Endothelial cell of umbilical vein (primary cell): ENCODE measurements at regions not wholly inside any gene's neighbourhood (a gene's known extent, or its start where the extent isn't known, plus 50 kb on each side); places are given as distances from the start of the nearest gene placed in this dataset.

ENCODE experiments used
- BruUV-seq: library from RNA; stranded (reverse); fragments of 400-500 nt; replicated peaks from 2 replicates; lab custom pipeline; 2021; lab: Mats Ljungman, UMichigan
- CTCF ChIA-PET: fragments of 300-600, 350-600 bp; sonication (Branson Sonifier 250); formaldehyde crosslinking; loops from one replicate; lab custom pipeline; 2021; ENCODE audit warnings: antibody characterized with exemption, inconsistent platforms; lab: Charles Lee
- POLR2A ChIA-PET: fragments of 300-600, 350-600 bp; sonication (Branson Sonifier 250); formaldehyde crosslinking; loops from one replicate; lab custom pipeline; 2021; ENCODE audit warnings: antibody characterized with exemption, inconsistent platforms; lab: Charles Lee
- DNase-seq: peaks from one replicate; pipeline ENCODE4 v3.0.0-alpha.2; 2011; ENCODE audit warnings: low read depth, low spot score
- FAIRE-seq: peaks from 2 replicates; lab custom pipeline; 2011; peaks lifted over from hg19 to GRCh38; lab: Jason Lieb, UNC
- H2AFZ ChIP-seq: 2 replicates; pipeline ENCODE4 v1.6.0; 2012; ENCODE audit warnings: low read depth, low read length, control low read depth, inconsistent platforms
- H3K27ac ChIP-seq: 2 replicates; pipeline ENCODE4 v1.5.1; 2011; ENCODE audit warnings: low read depth, mild to moderate bottlenecking, control low read depth, low read length, moderate library complexity; ENCODE audit not compliant: insufficient read depth
- H3K27me3 ChIP-seq, 2 experiments: 2 replicates each; pipeline versions ENCODE4 v1.6.0 to v1.6.1; 2011; ENCODE audit warnings: low read length in 2 of 2, mixed read lengths in 1 of 2; ENCODE audit not compliant: control insufficient read depth in 2 of 2, insufficient read depth in 2 of 2
- H3K36me3 ChIP-seq, 2 experiments: 2 replicates in 1 of 2; 3 replicates in 1 of 2; pipeline ENCODE4 v1.5.1; 2011; ENCODE audit warnings: low read length in 2 of 2, mild to moderate bottlenecking in 1 of 2, moderate library complexity in 1 of 2; ENCODE audit not compliant: control insufficient read depth in 2 of 2, insufficient read depth in 2 of 2; ENCODE audit errors: extremely low read depth in 1 of 2
- H3K4me1 ChIP-seq: 3 replicates; pipeline ENCODE4 v1.5.1; 2011; ENCODE audit warnings: mild to moderate bottlenecking, low read length; ENCODE audit not compliant: control insufficient read depth, insufficient read depth; ENCODE audit errors: extremely low read depth
- H3K4me2 ChIP-seq: 2 replicates; pipeline ENCODE4 v1.6.1; 2011; ENCODE audit warnings: low read length, control low read depth, mixed read lengths; ENCODE audit not compliant: insufficient read depth
- H3K4me3 ChIP-seq, 3 experiments: fragments of 200-600 bp in 1 of 3; sonication (generic), shearing (Covaris generic) in 1 of 3; replicated peaks in 1 of 3; 2 replicates each; pipeline ENCODE4 v1.5.1; 2011 to 2016; ENCODE audit warnings: control low read depth in 3 of 3, low read length in 3 of 3, mild to moderate bottlenecking in 2 of 3, inconsistent platforms in 1 of 3, low read depth in 1 of 3, moderate library complexity in 1 of 3; ENCODE audit not compliant: insufficient read depth in 1 of 3
- H3K79me2 ChIP-seq: 2 replicates; pipeline ENCODE4 v1.6.0; 2012; ENCODE audit warnings: low read length, inconsistent platforms; ENCODE audit not compliant: control insufficient read depth, insufficient read depth
- H3K9ac ChIP-seq: replicated peaks from 2 replicates; pipeline ENCODE3; 2011; ENCODE audit warnings: low read length, control low read depth; ENCODE audit not compliant: insufficient read depth; ENCODE audit errors: extremely low read depth
- H3K9me1 ChIP-seq: replicated peaks from 3 replicates; pipeline ENCODE4 v1.6.0; 2011; ENCODE audit warnings: mild to moderate bottlenecking, low read length; ENCODE audit not compliant: control insufficient read depth, insufficient read depth; ENCODE audit errors: extremely low read depth
- H3K9me3 ChIP-seq: replicated peaks from 2 replicates; pipeline ENCODE4 v1.5.1; 2012; ENCODE audit warnings: low read length, inconsistent platforms; ENCODE audit not compliant: control insufficient read depth, insufficient read depth
- H4K20me1 ChIP-seq: replicated peaks from 2 replicates; pipeline ENCODE3; 2011; ENCODE audit warnings: mild to moderate bottlenecking, low read length; ENCODE audit not compliant: control insufficient read depth, insufficient read depth; ENCODE audit errors: extremely low read depth
- EZH2 ChIP-seq: IDR thresholded peaks from 2 replicates; pipeline ENCODE4 v1.6.1; 2012; ENCODE audit warnings: borderline replicate concordance, low read depth, mild to moderate bottlenecking, moderate library complexity, low read length, inconsistent platforms; ENCODE audit not compliant: severe bottlenecking
- FOS ChIP-seq: IDR thresholded peaks from 2 replicates; pipeline ENCODE4 v1.6.1; 2011; ENCODE audit warnings: mild to moderate bottlenecking, low read length, moderate library complexity, borderline replicate concordance; ENCODE audit not compliant: insufficient read depth
- GATA2 ChIP-seq: IDR thresholded peaks from 2 replicates; pipeline ENCODE4 v1.7.0; 2011; ENCODE audit warnings: low read depth, mild to moderate bottlenecking, moderate library complexity, mixed read lengths, low read length; ENCODE audit not compliant: insufficient read length, insufficient read depth
- JUN ChIP-seq: IDR thresholded peaks from 2 replicates; pipeline ENCODE4 v1.6.1; 2011; ENCODE audit warnings: borderline replicate concordance, low read depth; ENCODE audit not compliant: insufficient read length, insufficient read depth
- MYC ChIP-seq: IDR thresholded peaks from one replicate; pipeline ENCODE4 v1.6.1; 2011; ENCODE audit warnings: mild to moderate bottlenecking, low read depth, low read length
- POLR2A ChIP-seq: IDR thresholded peaks from 2 replicates; pipeline ENCODE4 v1.6.1; 2012; ENCODE audit warnings: low read depth, mild to moderate bottlenecking, control low read depth, low read length
- POLR2AphosphoS5 ChIP-seq: IDR thresholded peaks from 2 replicates; pipeline ENCODE4 v1.6.1; 2012; ENCODE audit warnings: low read depth, mild to moderate bottlenecking, control low read depth, low read length, moderate library complexity; ENCODE audit not compliant: insufficient read depth
- dilution Hi-C: fragments of 300-500 bp; cut with MboI; formaldehyde crosslinking; loops from one replicate; pipeline ENCODE4 v1.15.0; 2019; ENCODE audit warnings: low sequenced_read_pairs; ENCODE audit not compliant: extremely low pct_ligation_motif_present
- intact Hi-C: fragments of 100-400 bp; cut with micrococcal nuclease; formaldehyde crosslinking; loops from one replicate; pipeline ENCODE4 v1.10.0; 2022
- TF ChIP-seq, protein P1 (sequence below), 2 donors: IDR thresholded peaks; 1 replicate in 1 of 2; 2 replicates in 1 of 2; pipeline ENCODE4 v1.5.1; 2011; ENCODE audit warnings: low read length in 2 of 2, mild to moderate bottlenecking in 2 of 2, moderate library complexity in 2 of 2, control low read depth in 1 of 2, inconsistent platforms in 1 of 2, low read depth in 1 of 2; ENCODE audit not compliant: insufficient read depth in 1 of 2; ENCODE audit errors: extremely low read depth in 1 of 2
- TF ChIP-seq, protein P2 (sequence below): IDR thresholded peaks from 2 replicates; pipeline ENCODE4 v1.6.1; 2011; ENCODE audit not compliant: insufficient read depth, insufficient read length

DNA sequence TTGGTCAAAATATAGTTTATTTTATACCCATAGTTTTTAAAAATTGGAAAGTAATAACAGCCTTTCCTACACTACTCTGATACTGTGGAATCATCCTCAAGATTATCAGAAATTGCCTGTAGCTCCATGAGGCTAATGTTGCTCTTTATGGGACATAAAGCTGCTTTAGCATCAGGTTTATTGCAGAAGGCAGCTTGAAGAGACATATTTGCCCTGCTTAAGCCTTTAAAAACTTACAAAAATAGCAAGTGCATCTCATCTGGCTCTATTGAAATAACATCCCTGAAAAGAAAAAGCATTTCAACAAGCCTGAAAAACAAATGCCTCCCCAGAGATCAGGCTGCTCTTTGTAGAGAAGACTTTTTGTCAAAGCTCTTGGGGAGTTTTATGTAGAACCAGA, 142.9 kb upstream of the MON1B start:
- no peak overlapping the region for H3K27ac ChIP-seq
- ChIA-PET CTCF (no interaction called here), POLR2A (no interaction called here)
- DNase-seq (no peak), FAIRE-seq (no peak)
- dilution Hi-C loops, result no loop called here
- no peaks in the 10 kb centered on the region for H3K9me3 ChIP-seq
- no peaks in the 10 kb centered on the region for H3K27me3 ChIP-seq
- TF ChIP-seq JUN, result no peak
- no peak for TF ChIP-seq EZH2
- no peak for TF ChIP-seq POLR2A
- TF ChIP-seq, protein P1, sequence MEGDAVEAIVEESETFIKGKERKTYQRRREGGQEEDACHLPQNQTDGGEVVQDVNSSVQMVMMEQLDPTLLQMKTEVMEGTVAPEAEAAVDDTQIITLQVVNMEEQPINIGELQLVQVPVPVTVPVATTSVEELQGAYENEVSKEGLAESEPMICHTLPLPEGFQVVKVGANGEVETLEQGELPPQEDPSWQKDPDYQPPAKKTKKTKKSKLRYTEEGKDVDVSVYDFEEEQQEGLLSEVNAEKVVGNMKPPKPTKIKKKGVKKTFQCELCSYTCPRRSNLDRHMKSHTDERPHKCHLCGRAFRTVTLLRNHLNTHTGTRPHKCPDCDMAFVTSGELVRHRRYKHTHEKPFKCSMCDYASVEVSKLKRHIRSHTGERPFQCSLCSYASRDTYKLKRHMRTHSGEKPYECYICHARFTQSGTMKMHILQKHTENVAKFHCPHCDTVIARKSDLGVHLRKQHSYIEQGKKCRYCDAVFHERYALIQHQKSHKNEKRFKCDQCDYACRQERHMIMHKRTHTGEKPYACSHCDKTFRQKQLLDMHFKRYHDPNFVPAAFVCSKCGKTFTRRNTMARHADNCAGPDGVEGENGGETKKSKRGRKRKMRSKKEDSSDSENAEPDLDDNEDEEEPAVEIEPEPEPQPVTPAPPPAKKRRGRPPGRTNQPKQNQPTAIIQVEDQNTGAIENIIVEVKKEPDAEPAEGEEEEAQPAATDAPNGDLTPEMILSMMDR (IDR thresholded peaks at IDR 0.05; ENCODE audit: extremely low read depth in 1 of 2, insufficient read depth in 1 of 2, low read depth in 1 of 2, low read length in 2 of 2), result no peak
- no peaks in the 10 kb centered on the region for H3K9me1 ChIP-seq
- H3K36me3 ChIP-seq, result no peaks in the 10 kb centered on the region
- BruUV-seq, result no TSS peak
- H4K20me1 ChIP-seq, result no peaks in the 10 kb centered on the region
- H3K4me1 ChIP-seq, result no peaks in the 10 kb centered on the region
- H3K9ac ChIP-seq, result no peak overlapping the region
- no peak overlapping the region for H3K4me3 ChIP-seq
- H3K79me2 ChIP-seq, result no peaks in the 10 kb centered on the region
- no peak overlapping the region for H3K4me2 ChIP-seq
- intact Hi-C loops, result no loop called here
- H2AFZ ChIP-seq, result no peak overlapping the region

DNA sequence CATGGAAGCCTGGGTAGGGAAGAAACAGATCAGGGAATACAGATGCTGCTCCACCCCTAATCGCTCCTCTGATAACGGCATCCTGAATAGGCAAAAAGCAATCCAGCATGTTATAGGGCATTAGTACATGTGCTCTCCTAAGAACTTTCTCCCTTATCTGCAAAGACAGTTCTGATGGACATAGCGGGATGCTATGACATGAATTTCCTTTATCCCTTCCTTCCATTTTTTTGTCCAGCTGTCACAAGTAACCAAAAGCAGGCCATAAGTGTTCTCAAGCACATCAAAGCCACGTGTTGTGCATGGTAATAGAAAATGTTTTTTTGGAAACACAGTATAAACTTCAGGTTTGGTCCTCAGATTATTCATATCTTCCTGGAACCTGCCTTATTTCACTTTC, 141.4 kb upstream of the MON1B start:
- no peaks in the 10 kb centered on the region for H3K9me3 ChIP-seq
- no peak overlapping the region for H3K4me3 ChIP-seq
- H3K4me2 ChIP-seq, result no peak overlapping the region
- H3K27me3 ChIP-seq, result no peaks in the 10 kb centered on the region
- intact Hi-C loops (no loop called here), dilution Hi-C loops (no loop called here)
- no peaks in the 10 kb centered on the region for H3K9me1 ChIP-seq
- DNase-seq, result no peak
- CTCF ChIA-PET, result no interaction called here
- no peaks in the 10 kb centered on the region for H3K79me2 ChIP-seq
- POLR2A ChIA-PET, result no interaction called here
- no peak overlapping the region for H2AFZ ChIP-seq
- no peaks in the 10 kb centered on the region for H3K36me3 ChIP-seq
- H3K27ac ChIP-seq, result no peak overlapping the region
- H4K20me1 ChIP-seq, result no peaks in the 10 kb centered on the region
- BruUV-seq, result no TSS peak
- FAIRE-seq, result no peak
- TF ChIP-seq POLR2A, result no peak
- TF ChIP-seq, protein P1 (IDR thresholded peaks at IDR 0.05; ENCODE audit: extremely low read depth in 1 of 2, insufficient read depth in 1 of 2, low read depth in 1 of 2, low read length in 2 of 2), result no peak
- TF ChIP-seq EZH2, result no peak
- TF ChIP-seq, protein P2, sequence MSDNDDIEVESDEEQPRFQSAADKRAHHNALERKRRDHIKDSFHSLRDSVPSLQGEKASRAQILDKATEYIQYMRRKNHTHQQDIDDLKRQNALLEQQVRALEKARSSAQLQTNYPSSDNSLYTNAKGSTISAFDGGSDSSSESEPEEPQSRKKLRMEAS, result no peak
- no peak for TF ChIP-seq POLR2AphosphoS5
- no peak for TF ChIP-seq JUN
- TF ChIP-seq FOS, result no peak
- TF ChIP-seq GATA2, result no peak
- TF ChIP-seq MYC, result no peak
- no peaks in the 10 kb centered on the region for H3K4me1 ChIP-seq
- no peak overlapping the region for H3K9ac ChIP-seq
